H9 (cell line): ENCODE measurements at regions not wholly inside any gene's neighbourhood (a gene's known extent, or its start where the extent isn't known, plus 50 kb on each side); places are given as distances from the start of the nearest gene placed in this dataset.

Source experiments
- DNase-seq: peaks from one replicate; pipeline ENCODE4 v3.0.0-alpha.2; 2017
- H2AFZ ChIP-seq: one replicate; pipeline ENCODE4 v1.6.1; 2013; ENCODE audit warnings: mild to moderate bottlenecking, low read length, control low read depth, moderate library complexity
- H2AK5ac ChIP-seq: 2 replicates; pipeline ENCODE4 v1.6.1; 2013; ENCODE audit warnings: low read length, control low read depth, mixed read lengths; ENCODE audit not compliant: insufficient read length
- H2BK120ac ChIP-seq: one replicate; pipeline ENCODE4 v1.6.1; 2013; ENCODE audit warnings: low read depth, mild to moderate bottlenecking, low read length, control low read depth, inconsistent platforms; ENCODE audit not compliant: poor library complexity, severe bottlenecking
- H2BK12ac ChIP-seq: 2 replicates; pipeline ENCODE4 v1.6.1; 2013; ENCODE audit warnings: low read length, control low read depth, mixed read lengths, low read depth; ENCODE audit not compliant: insufficient read length
- H2BK15ac ChIP-seq: 2 replicates; pipeline ENCODE4 v1.6.1; 2013; ENCODE audit warnings: low read depth, low read length, control low read depth
- H2BK20ac ChIP-seq: one replicate; pipeline ENCODE4 v1.6.1; 2013; ENCODE audit warnings: low read depth, mild to moderate bottlenecking, low read length, control low read depth, inconsistent platforms; ENCODE audit not compliant: poor library complexity, severe bottlenecking
- H2BK5ac ChIP-seq: 2 replicates; pipeline ENCODE4 v1.6.1; 2013; ENCODE audit warnings: low read length, control low read depth, mixed read lengths; ENCODE audit not compliant: insufficient read length
- H3K14ac ChIP-seq: 2 replicates; pipeline ENCODE4 v1.6.1; 2013; ENCODE audit warnings: low read length, control low read depth; ENCODE audit not compliant: insufficient read depth
- H3K18ac ChIP-seq: 2 replicates; pipeline ENCODE4 v1.6.1; 2013; ENCODE audit warnings: low read depth, mild to moderate bottlenecking, mixed read lengths, low read length, control low read depth; ENCODE audit not compliant: insufficient read length
- H3K23ac ChIP-seq: 2 replicates; pipeline ENCODE4 v1.6.1; 2013; ENCODE audit warnings: low read length, control low read depth, mixed read lengths, low read depth; ENCODE audit not compliant: insufficient read length
- H3K23me2 ChIP-seq: 2 replicates; pipeline ENCODE4 v1.6.1; 2013; ENCODE audit warnings: low read depth, mild to moderate bottlenecking, mixed read lengths, low read length, control low read depth; ENCODE audit not compliant: insufficient read length, poor library complexity, severe bottlenecking
- H3K27ac ChIP-seq: 2 replicates; pipeline ENCODE4 v1.5.1; 2013; ENCODE audit warnings: low read length, control low read depth, mixed read lengths, low read depth; ENCODE audit not compliant: insufficient read length
- H3K27me3 ChIP-seq: 2 replicates; pipeline ENCODE4 v1.6.1; 2013; ENCODE audit warnings: low read length, control low read depth, inconsistent platforms; ENCODE audit not compliant: insufficient read depth
- H3K4ac ChIP-seq: 2 replicates; pipeline ENCODE4 v1.6.1; 2013; ENCODE audit warnings: low read depth, mild to moderate bottlenecking, control low read depth, inconsistent platforms, low read length, moderate library complexity
- H3K4me1 ChIP-seq: 2 replicates; pipeline ENCODE4 v1.6.1; 2013; ENCODE audit warnings: low read length, control low read depth, inconsistent platforms; ENCODE audit not compliant: insufficient read depth
- H3K4me2 ChIP-seq: 2 replicates; pipeline ENCODE4 v1.6.1; 2013; ENCODE audit warnings: low read length, control low read depth, mixed read lengths; ENCODE audit not compliant: insufficient read length, insufficient read depth
- H3K56ac ChIP-seq: 2 replicates; pipeline ENCODE4 v1.6.1; 2013; ENCODE audit warnings: low read depth, mild to moderate bottlenecking, mixed read lengths, low read length, control low read depth; ENCODE audit not compliant: insufficient read length
- H3K79me1 ChIP-seq: 2 replicates; pipeline ENCODE4 v1.6.1; 2013; ENCODE audit warnings: low read depth, mild to moderate bottlenecking, moderate library complexity, low read length, control low read depth, inconsistent platforms; ENCODE audit not compliant: insufficient read depth, poor library complexity, severe bottlenecking
- H3K79me2 ChIP-seq: 2 replicates; pipeline ENCODE4 v1.6.1; 2013; ENCODE audit warnings: low read length, control low read depth, inconsistent platforms; ENCODE audit not compliant: insufficient read depth
- H3K9ac ChIP-seq: 2 replicates; pipeline ENCODE4 v1.6.1; 2013; ENCODE audit warnings: low read length, control low read depth, mixed read lengths; ENCODE audit not compliant: insufficient read length; ENCODE audit errors: extremely low read depth
- H3K9me3 ChIP-seq: one replicate; pipeline ENCODE4 v1.6.1; 2013; ENCODE audit warnings: low read depth, low read length, inconsistent platforms; ENCODE audit not compliant: control insufficient read depth
- H3T11ph ChIP-seq: one replicate; pipeline ENCODE4 v1.6.1; 2013; ENCODE audit warnings: mild to moderate bottlenecking, low read length, control low read depth, inconsistent platforms
- H4K20me1 ChIP-seq: one replicate; pipeline ENCODE4 v1.6.1; 2013; ENCODE audit not compliant: control insufficient read depth, insufficient read length, insufficient read depth
- H4K5ac ChIP-seq: 2 replicates; pipeline ENCODE4 v1.6.1; 2013; ENCODE audit warnings: low read depth, mild to moderate bottlenecking, mixed read lengths, low read length, control low read depth; ENCODE audit not compliant: insufficient read length
- H4K8ac ChIP-seq: replicated peaks from 2 replicates; pipeline ENCODE4 v1.6.1; 2013; ENCODE audit warnings: low read length, control low read depth, mixed read lengths, low read depth; ENCODE audit not compliant: insufficient read length
- H4K91ac ChIP-seq: 2 replicates; pipeline ENCODE4 v1.6.1; 2013; ENCODE audit warnings: low read depth, mild to moderate bottlenecking, moderate library complexity, mixed read lengths, low read length, control low read depth; ENCODE audit not compliant: insufficient read length
- H3K27ac Mint-ChIP-seq, 3 experiments: 2 replicates in 2 of 3; 3 replicates in 1 of 3; pipeline ENCODE4 v1.8.0; 2020 to 2021; ENCODE audit warnings: mixed read lengths in 3 of 3, mild to moderate bottlenecking in 1 of 3, moderate library complexity in 1 of 3
- H3K27me3 Mint-ChIP-seq: 2 replicates; pipeline ENCODE4 v1.8.0; 2021; ENCODE audit warnings: low read depth, mild to moderate bottlenecking, moderate library complexity, mixed read lengths
- H3K36me3 Mint-ChIP-seq, 3 experiments: 2 replicates in 2 of 3; 3 replicates in 1 of 3; pipeline ENCODE4 v1.8.0; 2020 to 2021; ENCODE audit warnings: low read depth in 3 of 3, mixed read lengths in 3 of 3; ENCODE audit not compliant: insufficient read depth in 1 of 3
- H3K4me1 Mint-ChIP-seq, 2 experiments: 2 replicates each; pipeline ENCODE4 v1.8.0; 2020; ENCODE audit warnings: mixed read lengths in 2 of 2
- H3K4me3 Mint-ChIP-seq, 2 experiments: 2 replicates in 1 of 2; 3 replicates in 1 of 2; pipeline ENCODE4 v1.8.0; 2020 to 2021; ENCODE audit warnings: mild to moderate bottlenecking in 2 of 2, mixed read lengths in 2 of 2, moderate library complexity in 1 of 2
- H3K9me3 Mint-ChIP-seq, 2 experiments: 2 replicates in 1 of 2; 3 replicates in 1 of 2; pipeline ENCODE4 v1.8.0; 2020; ENCODE audit warnings: mild to moderate bottlenecking in 2 of 2, mixed read lengths in 2 of 2, moderate library complexity in 1 of 2
- WGBS: extraction: QIAGEN DNeasy Blood & Tissue Kit; methylation state at CpG from one replicate; pipeline ENCODE4 v1.1.7; 2013; ENCODE audit warnings: missing lambda C conversion rate, low lambda C conversion rate, mixed read lengths; ENCODE audit not compliant: insufficient read length; ENCODE audit errors: extremely low coverage; 5-methylcytosine and 5-hydroxymethylcytosine counted together
- TF ChIP-seq, protein P1 (sequence below): fragments of 200-600 bp; sonication (generic); conservative IDR thresholded peaks from 3 replicates; pipeline ENCODE4 v1.8.0; 2021; ENCODE audit warnings: antibody characterized with exemption, mild to moderate bottlenecking

DNA sequence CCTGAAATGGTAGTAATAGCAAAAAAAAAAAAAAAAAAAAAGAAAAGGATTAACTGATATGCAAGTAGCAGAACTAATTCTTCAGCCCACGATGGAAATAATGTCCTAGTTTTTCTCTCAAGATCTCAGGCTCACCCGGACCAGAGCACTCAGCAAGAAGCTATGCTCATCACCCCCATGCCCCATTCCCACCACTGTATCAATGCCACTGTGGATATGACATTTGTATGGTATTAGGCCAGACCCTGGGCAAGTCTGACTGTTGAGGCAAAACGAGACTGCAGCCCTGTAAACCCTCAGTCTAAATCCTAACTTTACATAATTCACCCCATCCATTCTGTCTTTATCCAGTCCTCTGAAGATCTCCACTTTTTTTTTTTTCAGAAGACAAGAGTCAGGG, 186.1 kb upstream of the KLF14 start:
- H3K27me3 ChIP-seq, result no peaks in the 10 kb centered on the region
- H2AFZ ChIP-seq, result no peak overlapping the region
- no peak overlapping the region for H3K27ac Mint-ChIP-seq
- no peaks in the 10 kb centered on the region for H3K9me3 Mint-ChIP-seq
- no peaks in the 10 kb centered on the region for H3K27me3 Mint-ChIP-seq
- TF ChIP-seq, protein P1, sequence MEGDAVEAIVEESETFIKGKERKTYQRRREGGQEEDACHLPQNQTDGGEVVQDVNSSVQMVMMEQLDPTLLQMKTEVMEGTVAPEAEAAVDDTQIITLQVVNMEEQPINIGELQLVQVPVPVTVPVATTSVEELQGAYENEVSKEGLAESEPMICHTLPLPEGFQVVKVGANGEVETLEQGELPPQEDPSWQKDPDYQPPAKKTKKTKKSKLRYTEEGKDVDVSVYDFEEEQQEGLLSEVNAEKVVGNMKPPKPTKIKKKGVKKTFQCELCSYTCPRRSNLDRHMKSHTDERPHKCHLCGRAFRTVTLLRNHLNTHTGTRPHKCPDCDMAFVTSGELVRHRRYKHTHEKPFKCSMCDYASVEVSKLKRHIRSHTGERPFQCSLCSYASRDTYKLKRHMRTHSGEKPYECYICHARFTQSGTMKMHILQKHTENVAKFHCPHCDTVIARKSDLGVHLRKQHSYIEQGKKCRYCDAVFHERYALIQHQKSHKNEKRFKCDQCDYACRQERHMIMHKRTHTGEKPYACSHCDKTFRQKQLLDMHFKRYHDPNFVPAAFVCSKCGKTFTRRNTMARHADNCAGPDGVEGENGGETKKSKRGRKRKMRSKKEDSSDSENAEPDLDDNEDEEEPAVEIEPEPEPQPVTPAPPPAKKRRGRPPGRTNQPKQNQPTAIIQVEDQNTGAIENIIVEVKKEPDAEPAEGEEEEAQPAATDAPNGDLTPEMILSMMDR, result no peak
- H2BK120ac ChIP-seq, result no peak overlapping the region
- H3K56ac ChIP-seq, result no peak overlapping the region
- no peaks in the 10 kb centered on the region for H3K23me2 ChIP-seq
- H3K14ac ChIP-seq, result no peak overlapping the region
- H2BK15ac ChIP-seq, result no peak overlapping the region
- H3K9me3 ChIP-seq, result no peaks in the 10 kb centered on the region
- no peaks in the 10 kb centered on the region for H4K20me1 ChIP-seq
- no peak overlapping the region for H2BK20ac ChIP-seq
- H3K4me1 Mint-ChIP-seq, result peaks cover 36 to 38% of the 10 kb centered on the region in 2 experiments
- no peak overlapping the region for H4K91ac ChIP-seq
- no peak overlapping the region for H3K4ac ChIP-seq
- no peak overlapping the region for H2BK12ac ChIP-seq
- H3K79me1 ChIP-seq, result no peaks in the 10 kb centered on the region
- H3K23ac ChIP-seq, result no peak overlapping the region
- no peak overlapping the region for H4K8ac ChIP-seq
- H3T11ph ChIP-seq, result no peak overlapping the region
- no peak overlapping the region for H3K4me2 ChIP-seq
- no peak overlapping the region for H3K9ac ChIP-seq
- no peak overlapping the region for H3K4me3 Mint-ChIP-seq
- peaks cover 4% of the 10 kb centered on the region; the same call in 1 of the 2 replicates for H3K4me1 ChIP-seq
- H3K18ac ChIP-seq, result no peak overlapping the region
- no peak for DNase-seq
- no peak overlapping the region for H2AK5ac ChIP-seq
- no peak overlapping the region for H4K5ac ChIP-seq
- H3K27ac ChIP-seq, result no peak overlapping the region
- no peaks in the 10 kb centered on the region for H3K79me2 ChIP-seq
- no peaks in the 10 kb centered on the region for H3K36me3 Mint-ChIP-seq
- WGBS, result no CpG with 5 or more reads among the region's 3 CpGs
- no peak overlapping the region for H2BK5ac ChIP-seq
